ENCODE measurements at regions not wholly inside any gene's neighbourhood (a gene's known extent, or its start where the extent isn't known, plus 50 kb on each side); places are given as distances from the start of the nearest gene placed in this dataset.

DNA sequence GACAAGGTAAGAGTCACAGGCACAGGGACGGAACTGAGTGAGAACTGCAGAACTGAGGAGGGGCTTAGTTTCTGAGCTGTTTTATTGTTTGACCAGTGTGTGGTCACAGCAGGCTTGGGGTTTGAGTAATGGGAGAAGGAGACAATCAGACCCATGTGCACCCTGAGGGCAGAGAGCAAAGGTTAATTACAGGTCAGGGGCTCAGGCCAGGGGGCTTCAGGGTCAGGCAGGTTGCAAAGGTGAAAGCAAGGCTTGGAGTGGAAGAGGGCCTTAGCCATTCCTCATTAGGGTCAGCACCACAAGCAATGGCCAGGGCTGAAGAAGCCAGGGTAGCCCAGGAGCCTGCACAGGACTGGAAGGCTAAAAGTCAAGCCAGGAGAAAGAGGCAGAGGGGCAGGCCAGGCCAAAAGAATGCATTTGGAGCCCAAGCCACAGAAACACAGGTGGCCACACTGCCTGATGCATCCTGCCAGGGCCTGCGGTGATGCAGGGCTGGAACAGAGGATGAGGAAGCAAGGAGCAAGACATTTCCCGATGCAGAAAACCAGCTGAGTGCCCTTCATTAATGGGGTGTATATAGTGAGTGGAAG lies 209.8 kb upstream of the GYPC start:
- in situ Hi-C loops (cut with HindIII; ENCODE audit: low sequenced_read_pairs): no loop called here

DNA sequence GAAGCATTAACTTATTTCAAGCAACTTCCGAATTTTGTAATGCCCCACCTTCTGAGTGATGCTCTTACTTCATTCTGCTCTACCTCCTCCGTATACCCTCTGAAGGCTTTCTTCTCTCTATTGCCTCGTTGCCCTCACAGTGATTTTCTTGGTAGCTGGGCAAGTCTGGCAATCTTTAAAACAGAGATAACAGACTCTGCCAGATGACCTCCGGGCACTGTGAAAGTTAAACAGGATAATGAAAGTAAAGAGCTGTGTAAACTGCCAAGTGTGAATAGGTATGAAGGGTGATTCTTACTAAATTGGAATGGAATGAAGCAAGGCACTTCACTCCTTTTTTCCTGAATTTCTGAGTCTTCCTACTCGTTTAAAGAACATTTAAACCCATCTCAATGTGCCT lies 207.3 kb upstream of the GYPC start:
- in situ Hi-C loops (cut with HindIII; ENCODE audit: low sequenced_read_pairs): no loop called here

More for the DNA sequence above, 209.8 kb upstream of the GYPC start:
- DNase-seq (ENCODE audit: low spot score): no peak

DNA sequence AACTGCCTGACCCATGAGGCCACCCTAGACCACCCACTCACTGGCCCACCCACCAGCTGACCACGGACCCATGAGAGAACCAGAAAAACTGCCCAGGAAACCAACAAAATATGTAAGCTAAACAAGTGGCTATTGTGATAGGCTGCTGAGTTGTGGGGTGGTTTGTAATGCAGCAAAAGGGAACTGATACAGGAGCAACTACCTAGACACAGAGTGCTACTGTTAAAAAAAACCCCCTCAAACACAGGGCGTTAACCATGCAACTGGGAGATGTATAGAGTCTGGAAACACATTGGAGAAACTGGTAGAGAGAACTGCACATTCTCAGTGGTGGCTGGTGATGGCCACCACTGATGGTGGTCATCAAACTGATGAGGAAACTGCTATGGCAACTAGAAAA lies 206.3 kb upstream of the GYPC start:
- in situ Hi-C loops (cut with HindIII; ENCODE audit: low sequenced_read_pairs): no loop called here
- DNase-seq (ENCODE audit: low spot score): no peak

More for the DNA sequence above, 207.3 kb upstream of the GYPC start:
- no peak for DNase-seq (ENCODE audit: low spot score)

DNA sequence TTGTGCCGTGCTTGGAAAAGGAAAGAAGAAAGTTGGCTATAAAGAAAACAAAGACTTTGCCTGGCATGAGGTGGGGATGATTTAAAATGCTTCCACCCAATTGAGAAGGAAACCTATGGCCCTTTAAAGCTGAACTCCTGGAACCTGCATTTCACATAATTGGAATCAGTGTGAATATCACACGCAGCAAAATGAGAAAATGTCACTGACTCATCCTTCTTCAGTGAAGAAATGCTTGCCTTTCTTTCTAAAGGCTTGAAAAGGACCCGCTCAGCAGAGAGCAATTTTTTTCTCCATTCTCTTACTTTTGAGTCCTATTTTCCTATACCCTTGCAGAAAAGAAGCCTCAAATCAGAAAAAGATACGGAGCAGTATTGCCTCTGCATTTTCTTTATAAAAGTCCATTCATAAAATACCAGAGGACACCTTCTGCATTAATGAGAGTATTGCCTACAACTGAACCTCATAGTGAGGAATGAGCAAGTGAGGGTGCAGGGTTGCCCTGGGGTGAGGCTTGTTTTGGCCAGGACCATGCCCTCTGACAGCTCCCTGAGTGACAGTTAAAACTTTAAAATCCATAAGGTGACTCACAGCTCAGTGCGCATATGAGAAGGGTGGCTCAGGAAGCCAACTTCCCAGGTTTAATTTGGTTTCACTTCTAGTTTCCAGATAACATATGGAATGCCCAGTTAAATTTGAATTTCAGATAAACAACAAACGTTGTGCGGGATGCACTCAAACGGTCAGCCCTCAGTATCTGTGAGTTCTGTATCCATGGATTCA lies 191.9 kb upstream of the GYPC start:
- DNase-seq (ENCODE audit: low spot score): no peak
- in situ Hi-C loops (cut with HindIII; ENCODE audit: low sequenced_read_pairs): no loop called here

DNA sequence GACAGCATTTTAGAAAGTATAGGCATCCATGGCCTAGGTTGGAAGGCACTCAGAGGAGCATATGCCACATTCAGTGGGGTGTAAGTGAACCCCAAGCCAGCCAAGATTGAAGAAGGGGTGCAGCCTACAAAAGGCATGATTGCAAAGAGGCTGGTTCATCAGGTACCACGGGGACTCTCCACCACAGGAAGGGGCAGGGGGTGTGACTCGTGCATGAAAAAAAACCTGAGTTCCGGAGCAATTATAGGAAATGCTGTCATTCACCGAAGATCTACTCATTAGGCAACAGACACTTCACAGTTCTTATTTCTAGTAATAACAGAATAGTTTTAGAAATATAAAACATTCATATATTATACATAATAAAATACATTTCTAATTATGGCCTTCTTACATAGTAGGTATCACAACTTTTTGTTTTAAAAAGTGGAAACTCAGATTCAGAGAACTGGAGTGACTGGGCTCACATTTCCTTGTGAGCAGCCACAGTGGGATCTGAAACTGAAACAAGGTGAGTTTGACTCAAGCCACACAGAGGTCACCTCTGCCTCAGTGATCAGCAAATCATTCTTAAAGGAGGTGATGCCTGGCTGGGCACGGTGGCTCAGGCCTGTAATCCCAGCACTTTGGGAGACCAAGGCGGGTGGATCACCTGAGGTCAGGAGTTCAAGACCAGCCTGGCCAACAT lies 188.4 kb upstream of the GYPC start:
- DNase-seq (ENCODE audit: low spot score): no peak
- in situ Hi-C loops (cut with HindIII; ENCODE audit: low sequenced_read_pairs): no loop called here

DNA sequence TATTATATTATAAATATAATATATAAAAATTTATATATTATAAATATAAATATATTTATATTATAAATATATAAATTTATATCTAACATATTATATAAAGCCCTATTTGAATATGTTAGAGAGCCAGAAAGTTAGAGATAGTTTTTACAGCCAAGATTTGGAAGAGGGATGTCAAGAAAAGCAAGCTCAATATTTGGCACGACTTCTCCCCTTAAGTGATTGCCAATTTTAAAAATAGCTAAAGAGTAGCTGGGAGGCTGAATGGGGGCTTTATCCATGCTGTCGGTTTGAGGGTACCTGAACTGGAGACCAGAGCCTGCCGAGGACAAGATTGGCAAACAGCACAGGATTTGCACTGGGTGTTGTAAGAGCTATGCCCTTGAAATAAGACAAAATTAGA lies 180.9 kb upstream of the GYPC start:
- no peak for DNase-seq (ENCODE audit: low spot score)
- in situ Hi-C loops (cut with HindIII; ENCODE audit: low sequenced_read_pairs): no loop called here

DNA sequence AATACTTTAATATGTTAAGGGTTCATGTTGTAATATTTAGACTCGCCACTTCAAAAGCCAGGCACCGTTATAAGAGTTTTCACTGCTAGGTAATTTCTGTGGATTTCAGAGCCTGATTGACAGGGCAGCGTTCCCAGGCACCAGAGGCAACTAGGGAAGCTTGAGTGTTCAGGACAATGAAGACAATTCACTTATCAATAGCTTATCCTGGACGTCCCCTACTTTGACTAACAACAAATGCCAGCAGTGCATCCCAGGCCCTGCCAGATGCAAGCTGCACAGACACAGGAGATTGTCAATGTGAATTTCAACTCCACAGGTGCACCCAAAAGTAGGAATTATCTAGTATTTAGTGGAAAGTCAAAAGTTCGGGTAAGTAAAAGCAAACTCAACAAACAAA lies 179.3 kb upstream of the GYPC start:
- no peak for DNase-seq (ENCODE audit: low spot score)
- in situ Hi-C loops (cut with HindIII; ENCODE audit: low sequenced_read_pairs): no loop called here

DNA sequence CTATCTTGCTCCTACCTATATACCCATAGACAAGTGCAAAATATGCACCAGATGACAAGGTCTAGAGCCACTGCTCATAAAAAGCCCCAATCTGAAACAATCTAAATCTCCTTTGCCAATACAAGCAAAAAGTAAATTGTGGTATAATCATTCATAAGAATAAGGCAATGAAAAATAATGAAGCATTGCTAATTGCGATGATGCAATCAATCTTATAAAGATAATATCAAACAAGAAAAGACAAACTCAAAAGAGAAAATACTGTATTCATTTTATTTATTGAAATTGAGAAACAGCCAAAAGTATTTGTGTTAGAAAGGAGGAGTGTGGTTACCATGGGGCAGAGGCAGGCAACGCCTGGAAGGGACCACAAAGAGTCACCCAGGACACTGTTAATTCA lies 175.9 kb upstream of the GYPC start:
- no peak for DNase-seq (ENCODE audit: low spot score)
- in situ Hi-C loops (cut with HindIII; ENCODE audit: low sequenced_read_pairs): no loop called here

DNA sequence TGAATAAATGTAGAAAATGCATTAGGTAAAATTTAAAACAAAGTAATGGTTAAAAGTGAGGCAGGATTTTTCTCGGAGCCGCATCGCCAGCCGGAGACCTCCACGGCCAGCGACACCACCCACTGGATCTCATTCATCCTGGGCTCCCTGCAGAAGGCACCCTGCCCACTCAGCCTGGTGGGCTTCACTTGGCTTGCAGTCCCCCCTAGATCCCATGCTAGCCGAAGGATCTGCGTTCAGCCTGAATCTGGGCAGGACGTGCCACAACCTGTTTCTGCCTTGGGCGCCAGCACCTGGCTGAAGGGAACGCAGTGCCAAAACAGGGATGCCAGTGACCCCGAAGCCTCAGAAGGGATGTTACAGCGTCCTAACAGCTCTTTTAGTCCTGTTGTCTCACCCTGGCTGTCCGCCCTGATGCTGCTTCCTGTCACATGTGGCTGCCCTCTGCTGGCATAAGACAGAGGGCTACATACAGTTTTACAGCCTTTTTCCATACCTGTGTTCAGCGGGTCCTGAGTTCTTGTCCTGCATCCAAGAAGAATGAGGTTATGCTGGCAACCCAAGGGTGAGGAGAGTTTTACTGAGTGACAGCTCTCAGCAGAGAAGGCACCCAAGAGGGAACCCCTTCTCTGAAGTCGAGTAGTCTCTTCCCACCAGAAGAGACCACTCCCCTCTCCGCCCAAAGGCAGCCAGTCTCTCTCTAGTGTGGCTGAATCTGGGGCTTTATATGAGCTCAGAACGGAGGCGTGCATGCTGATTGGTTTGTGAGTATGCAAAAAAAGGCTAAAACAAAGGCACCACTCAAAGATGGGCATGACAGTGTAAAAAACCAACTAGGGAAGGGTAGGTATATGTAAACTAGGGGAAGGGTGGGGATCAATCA lies 173.1 kb upstream of the GYPC start:
- no peak for DNase-seq (ENCODE audit: low spot score)
- in situ Hi-C loops (cut with HindIII; ENCODE audit: low sequenced_read_pairs): no loop called here

DNA sequence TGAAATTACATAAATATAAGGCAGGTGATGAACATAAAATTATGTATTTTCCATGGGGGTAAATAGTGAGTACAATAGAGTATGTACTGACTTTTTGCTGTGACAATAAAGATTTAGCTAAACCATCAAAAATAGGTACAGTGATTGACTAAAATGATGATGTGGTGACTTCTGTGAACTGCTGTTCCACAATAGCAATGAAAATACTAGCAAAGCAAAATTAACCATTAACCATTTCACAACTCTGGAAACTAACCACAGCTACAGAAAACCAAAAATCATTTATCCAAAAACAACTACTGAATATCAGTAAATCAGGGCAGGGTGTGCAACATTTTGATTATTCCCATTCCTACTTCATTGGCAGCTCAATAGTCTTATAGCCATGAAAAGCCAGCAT lies 161.4 kb upstream of the GYPC start:
- in situ Hi-C loops (cut with HindIII; ENCODE audit: low sequenced_read_pairs): no loop called here
- no peak for DNase-seq (ENCODE audit: low spot score)

DNA sequence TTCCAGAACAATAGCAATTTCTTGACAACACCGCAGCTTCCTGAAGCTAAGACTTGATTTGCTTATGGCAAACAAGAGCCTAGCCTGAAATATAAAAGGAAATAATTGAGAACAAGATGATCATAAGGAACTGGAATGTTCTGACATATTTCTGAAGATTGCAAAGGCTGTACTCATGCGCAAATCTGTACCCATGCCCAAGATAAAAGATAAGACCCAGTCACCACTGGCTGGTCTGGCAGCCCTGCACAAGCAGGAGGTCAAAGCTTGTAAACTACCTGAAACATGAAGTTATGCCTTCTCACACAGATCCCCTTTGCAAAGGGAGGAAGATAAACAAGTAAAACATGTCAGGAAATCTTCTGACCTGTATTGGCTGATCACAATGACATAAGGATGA lies 160.8 kb upstream of the GYPC start:
- in situ Hi-C loops (cut with HindIII; ENCODE audit: low sequenced_read_pairs): no loop called here
- no peak for DNase-seq (ENCODE audit: low spot score)

DNA sequence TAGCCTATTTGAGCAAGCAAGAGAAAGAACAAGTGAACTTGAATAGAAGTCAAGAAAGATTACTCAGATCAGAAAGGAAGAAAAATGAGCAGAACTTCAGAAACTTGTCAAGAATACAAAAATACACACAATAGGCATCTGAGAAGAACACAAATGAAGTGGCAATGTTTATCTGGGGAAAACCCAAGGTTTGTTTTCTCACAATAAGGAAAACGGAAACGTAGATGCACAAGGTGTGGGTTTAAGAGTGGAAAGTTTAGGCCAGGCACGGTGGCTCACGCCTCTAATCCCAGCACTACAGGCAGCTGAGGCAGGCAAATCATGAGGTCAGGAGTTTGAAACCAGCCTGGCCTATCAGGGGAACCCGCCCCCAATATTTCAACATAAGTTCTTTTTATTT lies 159.5 kb upstream of the GYPC start:
- DNase-seq (ENCODE audit: low spot score): no peak
- in situ Hi-C loops (cut with HindIII; ENCODE audit: low sequenced_read_pairs): no loop called here

DNA sequence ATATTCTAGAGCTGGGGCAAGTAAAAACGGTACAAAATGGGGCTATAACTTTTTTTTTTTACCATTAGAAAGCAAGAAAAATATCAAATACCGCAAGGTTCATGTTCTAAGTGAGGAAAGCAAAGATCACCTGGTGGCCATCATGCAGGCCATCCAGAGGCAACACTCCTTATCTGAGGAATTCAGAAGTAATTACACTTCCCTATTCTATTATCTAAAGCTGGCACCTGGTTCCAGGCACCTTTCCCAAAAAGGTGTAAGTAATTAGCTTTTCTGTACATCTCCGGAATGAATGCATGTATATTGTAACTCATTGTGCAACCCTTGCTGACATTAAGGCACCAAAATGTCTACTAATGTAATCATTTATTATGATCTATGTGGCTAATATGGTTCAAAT lies 152.5 kb upstream of the GYPC start:
- DNase-seq (ENCODE audit: low spot score): no peak
- in situ Hi-C loops (cut with HindIII; ENCODE audit: low sequenced_read_pairs): no loop called here

DNA sequence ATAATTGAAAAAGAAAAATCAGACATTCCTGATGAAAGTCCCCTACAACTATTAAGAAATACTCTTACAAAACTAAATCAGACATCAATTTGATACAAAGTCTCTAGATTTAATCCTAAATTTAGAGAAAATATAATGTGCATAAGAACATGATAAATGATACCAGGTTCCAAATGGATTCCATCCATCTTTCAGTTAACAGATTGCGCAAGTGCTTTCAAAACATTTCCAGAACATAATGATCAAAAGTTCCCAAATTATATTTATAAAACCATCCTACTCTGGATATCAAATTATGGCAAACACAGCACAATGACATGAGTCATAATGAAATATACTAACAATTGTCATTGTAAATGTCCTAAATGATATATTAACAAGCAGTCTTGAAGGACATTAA lies 151.0 kb upstream of the GYPC start:
- no peak for DNase-seq (ENCODE audit: low spot score)
- in situ Hi-C loops (cut with HindIII; ENCODE audit: low sequenced_read_pairs): no loop called here

DNA sequence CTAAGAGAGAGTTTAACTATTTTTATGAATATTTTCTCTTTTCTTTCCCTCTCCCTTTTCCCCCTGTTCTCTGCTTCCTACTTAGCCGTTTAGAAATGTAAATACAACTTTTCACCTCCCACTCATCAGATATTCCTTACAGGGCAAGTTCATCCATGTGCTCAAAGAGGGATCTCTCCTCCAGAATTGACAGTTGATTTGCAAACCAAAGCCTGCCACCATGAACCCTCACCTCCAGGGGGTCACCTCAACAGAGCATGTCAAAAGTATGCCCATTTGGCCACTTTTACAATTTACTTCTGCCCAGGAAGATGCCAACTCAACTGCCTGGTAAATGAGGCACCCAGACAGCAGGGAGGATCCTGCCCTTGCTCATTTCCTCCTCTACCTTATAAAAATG lies 149.2 kb upstream of the GYPC start:
- DNase-seq (ENCODE audit: low spot score): no peak
- in situ Hi-C loops (cut with HindIII; ENCODE audit: low sequenced_read_pairs): no loop called here

DNA sequence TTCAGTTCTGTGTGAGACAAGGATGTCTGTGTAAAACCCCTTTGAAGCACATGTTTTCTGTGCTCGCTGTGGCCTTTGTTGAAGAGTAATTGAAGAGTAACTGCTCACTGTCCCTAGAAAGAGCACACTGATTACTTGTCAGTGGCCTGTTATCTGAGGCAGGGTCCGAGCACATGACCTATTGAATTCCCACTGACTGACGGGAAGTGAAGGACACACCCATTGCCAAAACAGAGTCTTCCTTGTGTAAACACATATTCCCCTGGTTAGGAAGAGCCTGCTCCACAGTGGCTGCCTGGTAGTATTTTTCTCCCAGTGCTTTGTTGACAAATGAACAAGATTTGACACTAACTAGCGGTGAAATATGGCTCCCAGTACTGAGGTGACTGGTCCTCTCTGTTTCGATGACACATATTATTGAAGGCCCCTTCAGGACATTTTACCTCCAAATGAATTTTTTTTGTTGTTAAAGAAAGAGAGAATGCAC lies 148.5 kb upstream of the GYPC start:
- in situ Hi-C loops (cut with HindIII; ENCODE audit: low sequenced_read_pairs): no loop called here

DNA sequence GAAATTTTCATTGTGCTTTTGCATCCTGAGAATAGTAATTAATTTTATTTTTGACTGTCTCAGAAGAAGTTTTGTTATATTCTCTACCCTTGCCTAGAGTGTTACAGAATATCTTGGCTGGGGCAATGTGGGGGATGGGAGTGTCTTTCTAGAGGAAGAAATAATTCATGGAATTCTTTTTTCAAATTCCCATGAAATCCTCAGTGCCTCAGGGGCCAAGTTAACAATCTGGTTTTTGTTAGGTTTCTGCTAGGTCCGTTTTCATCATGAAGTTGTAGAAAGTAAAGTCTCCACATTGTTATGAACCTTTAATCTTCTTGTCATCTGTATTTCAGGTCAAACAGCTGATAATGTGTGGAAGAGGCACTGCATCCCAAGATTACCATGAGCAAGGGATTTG lies 145.6 kb upstream of the GYPC start:
- DNase-seq (ENCODE audit: low spot score): no peak
- in situ Hi-C loops (cut with HindIII; ENCODE audit: low sequenced_read_pairs): no loop called here

More for the DNA sequence above, 148.5 kb upstream of the GYPC start:
- DNase-seq (ENCODE audit: low spot score): no peak

DNA sequence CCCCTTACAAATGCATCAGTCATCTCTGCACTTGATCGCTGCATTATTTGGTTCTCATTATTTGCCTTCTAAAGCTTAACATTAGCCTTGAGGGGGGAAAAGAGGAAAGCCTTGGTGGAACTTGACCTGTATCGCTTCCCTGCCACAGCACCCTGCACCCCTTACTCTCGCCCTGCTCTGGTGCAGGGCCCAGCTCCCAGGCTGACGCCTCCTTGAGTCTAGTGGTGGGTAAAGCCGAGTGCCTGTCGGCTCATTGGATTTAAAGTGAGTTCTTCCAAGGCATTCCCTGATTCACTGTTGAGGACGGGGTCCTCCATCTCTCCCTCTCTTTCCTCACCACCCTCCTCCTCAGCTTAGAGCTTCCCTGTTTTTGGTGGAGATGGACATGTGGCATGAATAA lies 145.0 kb upstream of the GYPC start:
- no peak for DNase-seq (ENCODE audit: low spot score)
- in situ Hi-C loops (cut with HindIII; ENCODE audit: low sequenced_read_pairs): no loop called here

DNA sequence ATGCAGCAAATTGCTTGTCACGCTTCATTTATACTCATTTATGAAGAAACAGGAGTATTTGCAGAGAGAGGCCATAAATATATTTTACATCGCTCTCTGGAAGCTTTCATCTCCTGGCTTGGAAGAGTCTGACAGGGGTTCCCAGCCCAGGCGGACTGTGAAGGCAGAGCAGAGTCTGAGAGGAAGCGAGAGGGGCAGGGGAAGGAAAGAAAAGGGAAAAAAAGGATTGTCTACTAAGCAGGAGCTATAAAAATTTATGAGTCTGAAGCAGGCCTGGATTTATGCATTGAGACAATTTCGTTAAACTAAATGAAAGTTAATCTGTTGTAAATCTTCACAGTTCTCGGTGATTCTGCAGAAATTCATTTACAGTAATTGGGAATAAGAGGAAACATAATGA lies 143.9 kb upstream of the GYPC start:
- in situ Hi-C loops (cut with HindIII; ENCODE audit: low sequenced_read_pairs): no loop called here
- DNase-seq (ENCODE audit: low spot score): no peak

DNA sequence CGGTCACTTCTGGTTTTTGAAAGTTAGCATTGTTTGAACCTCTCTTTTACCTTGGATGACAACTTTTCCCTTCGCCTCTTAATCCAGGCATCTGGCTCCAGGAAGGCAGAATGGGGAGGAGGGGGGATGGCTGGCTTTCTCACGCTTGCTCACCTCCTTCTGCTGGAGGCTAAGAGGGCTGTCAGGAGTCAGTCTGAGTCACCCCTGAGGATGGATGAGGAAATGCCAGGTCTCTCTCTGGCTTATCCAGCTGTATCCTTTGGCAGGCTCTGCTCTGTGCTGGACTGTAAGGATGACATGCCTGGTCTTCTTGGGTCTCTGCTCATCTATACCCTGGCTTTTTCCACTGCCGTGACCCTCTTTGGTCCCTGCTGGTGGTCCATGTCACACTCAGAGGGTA lies 142.9 kb upstream of the GYPC start:
- in situ Hi-C loops (cut with HindIII; ENCODE audit: low sequenced_read_pairs): no loop called here

More for the DNA sequence above, 142.9 kb upstream of the GYPC start:
- no peak for DNase-seq (ENCODE audit: low spot score)

Measured in G401 (cell line).